ENCODE measurements at regions not wholly inside any gene's neighbourhood (a gene's known extent, or its start where the extent isn't known, plus 50 kb on each side); places are given as distances from the start of the nearest gene placed in this dataset.

GRCh38 chr20:58096880-58097423 is 131.5 kb downstream of the ANKRD60 start:
- H3K27ac ChIP-seq (replicated peaks) = no peak overlapping the region
- no peaks in the 10 kb centered on the region for H3K27me3 ChIP-seq (ENCODE audit: insufficient read depth, poor library complexity, severe bottlenecking)
- no peak overlapping the region for H3K4me3 ChIP-seq (replicated peaks; ENCODE audit: insufficient read depth, low read length)
- no peak for TF ChIP-seq REST (IDR thresholded peaks at IDR 0.05; ENCODE audit: insufficient replicate concordance, low read depth)
- TF ChIP-seq GABPA (IDR thresholded peaks at IDR 0.05; ENCODE audit: low read depth) = no peak
- TF ChIP-seq SPI1 (IDR thresholded peaks at IDR 0.05; ENCODE audit: borderline replicate concordance, low read depth) = no peak
- DNase-seq (ENCODE audit: low read depth in 1 of 2, low spot score in 1 of 2) = no peak

- Histone ChIP-seq H3K27me3 (ENCODE audit: insufficient read depth, poor library complexity, severe bottlenecking) (no peaks in the 10 kb centered on the region), H3K27ac (replicated peaks) (no peak overlapping the region), H3K4me3 (replicated peaks; ENCODE audit: insufficient read depth, low read length) (no peak overlapping the region)
- no peak for DNase-seq (ENCODE audit: low read depth in 1 of 2, low spot score in 1 of 2)
- no peak for TF ChIP-seq GABPA (IDR thresholded peaks at IDR 0.05; ENCODE audit: low read depth)
- TF ChIP-seq CTCF (IDR thresholded peaks at IDR 0.05; ENCODE audit: insufficient read depth, low read length) = no peak
- TF ChIP-seq POLR2AphosphoS5 (IDR thresholded peaks at IDR 0.05; ENCODE audit: low read depth) = no peak
- no peak for TF ChIP-seq SPI1 (IDR thresholded peaks at IDR 0.05; ENCODE audit: borderline replicate concordance, low read depth)
- no peak for TF ChIP-seq REST (IDR thresholded peaks at IDR 0.05; ENCODE audit: insufficient replicate concordance, low read depth)
Observed at GRCh38 chr20:58094698-58095097, 133.8 kb downstream of the ANKRD60 start.

GRCh38 chr20:58094160-58094559 is 134.3 kb downstream of the ANKRD60 start:
- no peak for DNase-seq (ENCODE audit: low read depth in 1 of 2, low spot score in 1 of 2)
- Histone ChIP-seq H3K27ac (replicated peaks) (no peak overlapping the region), H3K4me3 (replicated peaks; ENCODE audit: insufficient read depth, low read length) (no peak overlapping the region), H3K27me3 (ENCODE audit: insufficient read depth, poor library complexity, severe bottlenecking) (no peaks in the 10 kb centered on the region)
- TF ChIP-seq REST (IDR thresholded peaks at IDR 0.05; ENCODE audit: insufficient replicate concordance, low read depth) (no peak), GABPA (IDR thresholded peaks at IDR 0.05; ENCODE audit: low read depth) (no peak), POLR2AphosphoS5 (IDR thresholded peaks at IDR 0.05; ENCODE audit: low read depth) (no peak), SPI1 (IDR thresholded peaks at IDR 0.05; ENCODE audit: borderline replicate concordance, low read depth) (no peak), CTCF (IDR thresholded peaks at IDR 0.05; ENCODE audit: insufficient read depth, low read length) (no peak)
